ENCODE measurements at regions not wholly inside any gene's neighbourhood (a gene's known extent, or its start where the extent isn't known, plus 50 kb on each side); places are given as distances from the start of the nearest gene placed in this dataset.

GRCh38 chr18:25470062-25470461, 118.1 kb upstream of the ZNF521 start:
- no peak for DNase-seq

GRCh38 chr18:25469489-25469888, 117.5 kb upstream of the ZNF521 start:
- DNase-seq: no peak

GRCh38 chr18:25467226-25467987, 115.4 kb upstream of the ZNF521 start:
- DNase-seq: no peak

GRCh38 chr18:25465152-25465732, 113.3 kb upstream of the ZNF521 start:
- DNase-seq: no peak

GRCh38 chr18:25464227-25464626, 112.3 kb upstream of the ZNF521 start:
- no peak for DNase-seq

GRCh38 chr18:25463726-25464125, 111.8 kb upstream of the ZNF521 start:
- DNase-seq: no peak

- DNase-seq: no peak
Observed at GRCh38 chr18:25459814-25460213, 107.8 kb upstream of the ZNF521 start.

GRCh38 chr18:25457601-25458000, 105.6 kb upstream of the ZNF521 start:
- no peak for DNase-seq

GRCh38 chr18:25457126-25457525, 105.2 kb upstream of the ZNF521 start:
- DNase-seq: no peak

GRCh38 chr18:25456334-25457010, 104.5 kb upstream of the ZNF521 start:
- DNase-seq: no peak

GRCh38 chr18:25455646-25456045, 103.7 kb upstream of the ZNF521 start:
- no peak for DNase-seq

- DNase-seq: no peak
Observed at GRCh38 chr18:25455159-25455558, 103.2 kb upstream of the ZNF521 start.

- DNase-seq: no peak
Observed at GRCh38 chr18:25454730-25455129, 102.8 kb upstream of the ZNF521 start.

GRCh38 chr18:25454270-25454659, 102.3 kb upstream of the ZNF521 start:
- DNase-seq: no peak

- DNase-seq: no peak
Observed at GRCh38 chr18:25453556-25454269, 101.7 kb upstream of the ZNF521 start.

GRCh38 chr18:25451077-25451658, 99.2 kb upstream of the ZNF521 start:
- no peak for DNase-seq

- no peak for DNase-seq
Observed at GRCh38 chr18:25449046-25449445, 97.1 kb upstream of the ZNF521 start.

GRCh38 chr18:25446972-25447371, 95.0 kb upstream of the ZNF521 start:
- no peak for DNase-seq

GRCh38 chr18:25445430-25445829, 93.5 kb upstream of the ZNF521 start:
- DNase-seq: no peak

- no peak for DNase-seq
Observed at GRCh38 chr18:25443776-25444175, 91.8 kb upstream of the ZNF521 start.

GRCh38 chr18:25435149-25435782, 83.3 kb upstream of the ZNF521 start:
- DNase-seq: no peak

- no peak for DNase-seq
Observed at GRCh38 chr18:25434745-25435144, 82.8 kb upstream of the ZNF521 start.

GRCh38 chr18:25433590-25433989, 81.6 kb upstream of the ZNF521 start:
- DNase-seq: no peak
